Astrocyte of the cerebellum (primary cell): ENCODE measurements at regions not wholly inside any gene's neighbourhood (a gene's known extent, or its start where the extent isn't known, plus 50 kb on each side); places are given as distances from the start of the nearest gene placed in this dataset.

Experiments used
- DNase-seq: peaks from one replicate; pipeline ENCODE4 v3.0.0-alpha.2; 2011; ENCODE audit warnings: low read depth
- H3K4me3 ChIP-seq: 2 replicates; pipeline ENCODE4 v1.5.1; 2011; ENCODE audit warnings: mild to moderate bottlenecking, low read depth, low read length, moderate library complexity
- CTCF ChIP-seq: IDR thresholded peaks from 2 replicates; pipeline ENCODE4 v1.5.1; 2012; ENCODE audit warnings: low read length, low read depth, moderate library complexity, mild to moderate bottlenecking; ENCODE audit errors: missing control alignments
- in situ Hi-C: cut with HindIII; loops from 2 replicates; pipeline ENCODE4 v1.10.0; 2017; ENCODE audit warnings: low sequenced_read_pairs

DNA sequence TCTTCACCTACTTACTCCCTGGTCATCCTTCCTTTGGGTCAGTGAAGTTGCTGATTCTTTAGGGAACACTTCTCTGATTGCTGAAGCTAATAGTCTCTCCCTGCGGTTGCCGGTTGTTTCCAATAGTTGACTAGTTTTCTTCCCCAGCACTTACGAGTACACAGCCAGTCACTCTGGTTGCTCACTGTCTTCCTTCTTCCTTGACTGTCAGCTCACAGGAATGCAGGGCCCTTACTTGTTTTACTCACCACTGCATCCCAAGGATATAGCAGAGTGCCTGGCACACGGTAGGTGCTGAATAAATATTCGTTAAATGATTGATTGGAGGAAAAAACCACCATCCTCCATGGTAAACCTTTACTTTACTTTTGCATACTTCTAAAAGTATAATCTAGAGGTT lies 345.0 kb downstream of the QKI start:
- no peak overlapping the region for H3K4me3 ChIP-seq
- no peak for TF ChIP-seq CTCF
- no peak for DNase-seq
- in situ Hi-C loops = no loop called here

DNA sequence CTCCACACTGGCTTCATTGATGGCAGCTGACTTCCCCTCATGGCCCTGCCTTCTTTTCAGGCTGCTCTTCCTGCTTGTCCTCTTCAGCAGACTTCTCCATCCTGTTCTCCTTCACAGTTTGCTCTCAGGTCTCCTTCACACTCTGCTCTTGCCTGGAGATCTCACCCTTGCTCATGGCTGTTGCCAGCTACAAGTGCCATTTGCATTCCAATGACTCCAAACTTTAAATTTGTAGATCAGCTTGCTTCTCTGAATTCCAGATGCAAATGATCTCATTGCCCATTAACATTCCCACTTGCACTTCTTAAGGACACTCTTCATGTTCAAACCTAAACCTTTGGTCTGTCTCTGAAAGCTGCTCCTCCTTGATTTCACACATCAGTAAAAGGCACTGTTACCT lies 343.0 kb downstream of the QKI start:
- no peak overlapping the region for H3K4me3 ChIP-seq
- in situ Hi-C loops = no loop called here
- no peak for DNase-seq
- TF ChIP-seq CTCF = no peak

GRCh38 chr6:163756079-163756478 lies 341.6 kb downstream of the QKI start:
- in situ Hi-C loops = no loop called here
- DNase-seq = no peak

DNA sequence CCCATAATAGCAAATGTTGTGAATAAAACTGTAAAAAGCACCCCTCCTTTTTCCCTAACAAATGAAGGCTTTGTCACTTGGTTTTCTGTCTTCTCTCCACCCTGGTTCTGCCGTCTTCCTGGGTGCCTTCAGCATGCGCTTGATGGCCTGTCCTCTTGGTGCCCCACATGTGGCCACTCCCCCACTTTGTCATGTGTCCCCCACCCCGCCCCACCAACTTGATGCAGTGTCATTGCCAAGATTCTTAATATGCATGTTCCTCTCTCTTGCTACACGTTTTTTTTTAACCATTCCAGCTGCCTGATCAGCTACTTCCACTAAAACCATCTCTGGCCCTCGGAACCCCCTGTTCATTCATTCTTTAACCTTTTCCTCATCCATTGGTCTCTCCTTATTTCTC lies 340.3 kb downstream of the QKI start:
- in situ Hi-C loops = no loop called here
- no peak for DNase-seq
- H3K4me3 ChIP-seq = no peak overlapping the region

More at GRCh38 chr6:163756079-163756478, 341.6 kb downstream of the QKI start:
- no peak for TF ChIP-seq CTCF
- H3K4me3 ChIP-seq = no peak overlapping the region

GRCh38 chr6:163753430-163753829 lies 338.9 kb downstream of the QKI start:
- H3K4me3 ChIP-seq = no peak overlapping the region
- in situ Hi-C loops = no loop called here
- no peak for DNase-seq
- no peak for TF ChIP-seq CTCF

More for the DNA sequence above, 340.3 kb downstream of the QKI start:
- TF ChIP-seq CTCF = no peak

DNA sequence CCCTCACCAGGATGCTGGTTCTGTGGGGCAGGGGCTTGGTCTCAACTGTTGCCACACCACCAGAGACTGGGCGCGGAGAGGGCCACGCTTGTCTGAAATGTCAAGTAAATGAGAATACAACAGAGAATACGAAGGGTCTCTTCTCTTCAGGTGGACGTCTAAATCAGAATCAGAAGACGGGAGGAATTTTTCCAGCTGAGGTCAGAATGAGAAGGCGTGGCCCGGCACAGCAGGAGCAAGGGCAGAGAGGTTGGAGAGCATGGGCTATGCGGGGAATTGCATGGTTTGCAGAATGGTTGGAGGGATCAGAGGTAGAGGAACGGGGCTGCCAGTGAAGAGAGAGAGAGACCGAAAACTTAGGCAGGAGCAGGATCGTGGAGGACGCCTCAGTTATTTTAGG lies 337.9 kb downstream of the QKI start:
- no peak for DNase-seq
- TF ChIP-seq CTCF = no peak
- H3K4me3 ChIP-seq = no peak overlapping the region
- in situ Hi-C loops = no loop called here

DNA sequence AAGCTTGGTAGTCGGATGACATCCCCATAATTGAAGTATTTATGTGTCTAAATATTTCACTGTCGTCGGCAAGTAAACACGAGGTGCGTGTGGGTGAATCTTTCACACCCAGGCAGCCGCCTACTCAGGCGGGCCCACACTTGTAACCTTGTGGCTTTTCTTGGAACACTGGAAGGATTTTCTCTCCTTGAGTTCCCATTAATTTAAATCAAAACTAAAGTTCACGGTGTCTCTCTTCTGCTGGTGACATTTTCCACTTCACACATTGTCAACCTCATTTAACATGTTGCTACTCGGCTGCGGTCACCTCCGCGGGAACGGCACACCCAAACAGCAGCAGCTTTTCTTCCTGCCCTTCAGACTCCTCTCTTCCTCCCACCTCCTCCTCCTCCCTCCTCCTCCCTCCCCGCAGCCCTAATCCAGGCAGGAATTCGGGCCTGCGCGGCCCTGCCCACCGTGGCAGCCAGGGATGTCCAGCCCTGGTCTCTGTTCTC lies 336.6 kb downstream of the QKI start:
- no peak for DNase-seq
- in situ Hi-C loops = no loop called here
- no peak for TF ChIP-seq CTCF
- no peak overlapping the region for H3K4me3 ChIP-seq
